GM10266 (cell line): ENCODE measurements at regions not wholly inside any gene's neighbourhood (a gene's known extent, or its start where the extent isn't known, plus 50 kb on each side); places are given as distances from the start of the nearest gene placed in this dataset.

Experiments used
- DNase-seq: peaks from one replicate; pipeline ENCODE4 v3.0.0; 2012; ENCODE audit errors: extremely low spot score
- TF ChIP-seq, protein P1 (sequence below): IDR thresholded peaks from 2 replicates; pipeline ENCODE4 v1.5.1; 2012; ENCODE audit warnings: mild to moderate bottlenecking, low read depth; ENCODE audit not compliant: control insufficient read depth, insufficient read depth; ENCODE audit errors: missing control alignments

DNA sequence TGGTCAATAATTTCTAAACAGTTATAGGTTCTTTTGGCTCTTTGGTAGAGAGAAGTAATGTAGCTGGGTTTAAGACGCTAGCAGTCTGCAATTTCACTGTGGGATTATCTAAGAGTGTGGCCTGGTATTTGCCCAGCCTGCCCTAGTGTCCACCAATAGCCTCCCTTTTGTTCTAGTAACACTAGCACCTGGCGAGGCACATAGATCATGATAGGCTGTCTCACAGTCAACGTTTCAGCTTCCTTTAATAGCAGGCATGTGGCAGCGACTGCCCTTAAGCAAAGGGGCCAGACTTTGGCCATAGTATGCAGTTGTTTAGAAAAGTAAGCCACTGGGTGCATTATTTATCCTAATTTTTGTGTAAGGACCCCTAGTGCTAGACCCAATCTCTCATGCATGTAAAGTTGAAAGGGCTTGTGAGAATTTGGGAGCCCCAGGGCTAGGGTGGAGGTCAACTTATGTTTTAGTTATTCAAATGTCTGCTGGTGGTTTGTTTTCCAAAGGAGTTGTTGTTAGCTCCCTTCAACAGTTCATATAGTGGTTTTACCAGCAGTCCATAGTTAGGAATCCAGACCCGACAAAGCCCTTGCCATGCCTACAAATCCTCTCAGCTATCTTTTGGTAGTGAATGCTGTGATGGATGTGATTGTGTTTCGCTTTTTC lies 274.3 kb downstream of the HTR1A start:
- DNase-seq: no peak

DNA sequence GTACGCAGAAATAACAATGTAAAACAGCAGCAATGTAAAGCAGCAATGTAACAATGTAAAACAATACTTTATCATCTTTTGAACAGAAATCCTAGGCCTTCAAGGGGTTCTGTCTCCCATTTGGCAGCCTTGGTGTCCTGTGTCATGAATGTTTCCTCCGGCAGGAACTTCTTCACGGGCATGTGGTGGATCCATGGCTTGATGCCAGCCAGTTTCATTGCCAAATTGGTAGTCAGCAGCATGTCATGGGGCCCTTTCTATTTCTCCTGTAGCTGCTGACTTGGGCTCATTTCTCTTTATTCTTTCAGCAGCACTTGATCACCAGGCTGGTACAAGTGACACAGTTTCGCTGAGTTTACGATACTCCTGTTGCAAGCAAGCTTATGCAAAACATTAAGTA lies 275.3 kb downstream of the HTR1A start:
- DNase-seq: no peak

More for the DNA sequence above, 274.3 kb downstream of the HTR1A start:
- TF ChIP-seq, protein P1, sequence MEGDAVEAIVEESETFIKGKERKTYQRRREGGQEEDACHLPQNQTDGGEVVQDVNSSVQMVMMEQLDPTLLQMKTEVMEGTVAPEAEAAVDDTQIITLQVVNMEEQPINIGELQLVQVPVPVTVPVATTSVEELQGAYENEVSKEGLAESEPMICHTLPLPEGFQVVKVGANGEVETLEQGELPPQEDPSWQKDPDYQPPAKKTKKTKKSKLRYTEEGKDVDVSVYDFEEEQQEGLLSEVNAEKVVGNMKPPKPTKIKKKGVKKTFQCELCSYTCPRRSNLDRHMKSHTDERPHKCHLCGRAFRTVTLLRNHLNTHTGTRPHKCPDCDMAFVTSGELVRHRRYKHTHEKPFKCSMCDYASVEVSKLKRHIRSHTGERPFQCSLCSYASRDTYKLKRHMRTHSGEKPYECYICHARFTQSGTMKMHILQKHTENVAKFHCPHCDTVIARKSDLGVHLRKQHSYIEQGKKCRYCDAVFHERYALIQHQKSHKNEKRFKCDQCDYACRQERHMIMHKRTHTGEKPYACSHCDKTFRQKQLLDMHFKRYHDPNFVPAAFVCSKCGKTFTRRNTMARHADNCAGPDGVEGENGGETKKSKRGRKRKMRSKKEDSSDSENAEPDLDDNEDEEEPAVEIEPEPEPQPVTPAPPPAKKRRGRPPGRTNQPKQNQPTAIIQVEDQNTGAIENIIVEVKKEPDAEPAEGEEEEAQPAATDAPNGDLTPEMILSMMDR: no peak

DNA sequence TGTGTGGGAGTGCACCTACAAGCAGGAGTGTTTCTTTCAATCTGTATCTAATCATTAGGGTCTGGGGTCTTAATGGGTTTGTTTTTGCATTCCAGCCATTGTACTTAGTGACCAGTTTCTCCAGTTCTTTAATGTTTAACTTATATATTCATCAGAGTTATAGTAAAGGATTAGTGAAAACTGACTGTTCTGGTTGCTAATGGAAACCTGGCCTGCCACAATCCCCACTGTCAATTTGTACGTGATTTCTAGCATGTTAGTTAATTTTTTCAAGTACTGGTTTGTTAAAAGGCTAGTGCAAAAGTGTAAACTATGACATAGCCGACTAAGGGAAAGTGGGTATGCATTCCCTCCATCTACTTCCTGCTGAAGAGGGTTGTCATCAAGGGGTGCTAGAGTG lies 276.1 kb downstream of the HTR1A start:
- TF ChIP-seq, protein P1: no peak
- DNase-seq: no peak

More for the DNA sequence above, 275.3 kb downstream of the HTR1A start:
- TF ChIP-seq, protein P1: no peak

DNA sequence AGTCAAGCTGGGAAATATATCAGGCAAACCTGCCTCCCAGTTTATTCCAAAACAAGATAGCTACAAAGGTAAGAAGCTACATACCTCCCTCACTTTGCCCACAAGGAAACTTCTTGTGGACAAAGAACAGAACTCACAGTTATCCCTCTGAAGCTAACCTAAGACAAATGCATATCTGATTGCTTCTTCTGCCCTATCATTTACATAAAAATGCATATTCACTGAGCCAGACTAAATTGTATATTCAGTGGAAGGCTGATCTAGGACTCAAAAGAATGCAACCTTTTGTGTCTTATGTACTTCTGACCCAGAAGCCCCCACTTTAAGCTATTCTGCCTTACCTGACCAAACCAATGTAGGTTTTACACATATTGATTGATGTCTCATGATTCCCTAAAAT lies 276.8 kb downstream of the HTR1A start:
- TF ChIP-seq, protein P1: no peak
- no peak for DNase-seq

DNA sequence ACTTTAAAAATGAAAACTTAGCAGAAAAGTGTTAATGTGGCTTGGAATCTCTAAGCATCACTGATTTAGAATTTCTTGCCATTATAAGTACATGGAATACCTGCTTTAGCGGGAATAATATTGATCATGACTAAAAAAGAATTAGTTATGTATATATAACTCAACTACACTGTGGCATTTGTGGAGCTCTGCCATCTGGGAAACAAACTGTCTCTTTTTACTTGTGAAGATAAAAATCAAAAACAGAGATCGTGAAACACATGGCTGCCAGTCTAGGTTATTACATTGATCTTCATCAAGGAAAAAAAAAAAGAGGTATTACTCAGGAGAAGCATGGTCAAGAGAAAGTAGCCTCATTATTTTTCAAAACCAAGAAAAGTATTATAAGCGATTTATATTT lies 287.4 kb downstream of the HTR1A start:
- no peak for DNase-seq
- TF ChIP-seq, protein P1: no peak

DNA sequence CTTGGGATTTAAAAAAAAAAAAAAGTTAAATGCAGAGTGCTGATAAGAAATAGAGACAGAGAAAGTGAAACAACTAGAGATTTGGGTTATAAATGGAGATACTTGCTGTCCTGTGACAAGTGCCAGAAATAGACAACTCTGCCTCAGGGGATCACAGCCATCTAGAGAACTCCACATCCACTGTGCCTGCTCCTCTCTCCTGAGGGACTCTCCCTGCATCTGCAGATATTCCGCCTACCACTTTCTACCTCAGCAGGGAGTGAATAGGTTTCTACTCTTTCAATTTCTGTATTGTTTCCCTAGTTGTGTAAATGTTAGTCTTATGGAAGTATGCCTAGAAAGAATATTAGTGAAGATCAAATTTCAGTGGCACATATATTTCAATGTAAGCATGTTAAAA lies 307.2 kb downstream of the HTR1A start:
- TF ChIP-seq, protein P1: no peak
- DNase-seq: no peak

DNA sequence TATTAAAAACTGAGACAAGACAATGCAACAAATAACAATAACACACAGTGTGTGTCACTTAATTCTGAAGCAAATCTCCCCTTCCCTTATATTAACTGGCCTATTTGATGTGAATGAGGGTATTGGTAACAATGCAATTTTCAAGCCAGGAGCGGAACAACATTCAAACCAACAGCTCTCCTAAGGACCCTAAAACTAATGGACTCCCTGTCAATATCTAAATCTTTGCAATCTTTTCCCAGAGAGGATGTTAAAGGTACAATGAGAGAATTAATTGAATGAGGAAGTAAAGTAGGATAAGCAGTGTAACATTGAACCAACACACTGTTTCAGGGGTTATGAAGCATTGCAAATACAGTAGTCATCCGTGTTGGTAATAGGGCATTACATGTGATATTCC lies 311.7 kb downstream of the HTR1A start:
- no peak for DNase-seq
- TF ChIP-seq, protein P1: no peak
